Stimulated activated CD4-positive, alpha-beta T cell treated with anti-CD3 and anti-CD28 coated beads, Interleukin-2, amount 100 ng/mL, for 48 hours (primary cell): ENCODE measurements at regions not wholly inside any gene's neighbourhood (a gene's known extent, or its start where the extent isn't known, plus 50 kb on each side); places are given as distances from the start of the nearest gene placed in this dataset.

Experiments used
- DNase-seq, 2 donors: peaks; one replicate each; pipeline ENCODE4 v3.0.0-alpha.2; 2020

GRCh38 chr12:89863968-89864367 is 155.3 kb upstream of the ATP2B1 start:
- no peak for DNase-seq

GRCh38 chr12:89863493-89863938 is 154.9 kb upstream of the ATP2B1 start:
- DNase-seq = peak; percentile 38 to 42

GRCh38 chr12:89862511-89863445 is 154.1 kb upstream of the ATP2B1 start:
- no peak for DNase-seq

GRCh38 chr12:89861086-89861485 is 152.4 kb upstream of the ATP2B1 start:
- DNase-seq = peak in 1 of 2 donors; percentile 25

- no peak for DNase-seq
Observed at GRCh38 chr12:89859508-89860220, 151.0 kb upstream of the ATP2B1 start.

GRCh38 chr12:89858718-89859117 is 150.1 kb upstream of the ATP2B1 start:
- no peak for DNase-seq

- DNase-seq = no peak
Observed at GRCh38 chr12:89857652-89858274, 149.1 kb upstream of the ATP2B1 start.

GRCh38 chr12:89856431-89856830 is 147.8 kb upstream of the ATP2B1 start:
- no peak for DNase-seq

- DNase-seq = no peak
Observed at GRCh38 chr12:89848732-89849131, 140.1 kb upstream of the ATP2B1 start.

- no peak for DNase-seq
Observed at GRCh38 chr12:89846473-89847055, 137.9 kb upstream of the ATP2B1 start.

GRCh38 chr12:89845767-89846166 is 137.1 kb upstream of the ATP2B1 start:
- DNase-seq = no peak

- DNase-seq = no peak
Observed at GRCh38 chr12:89845366-89845765, 136.7 kb upstream of the ATP2B1 start.

GRCh38 chr12:89844539-89844938 is 135.9 kb upstream of the ATP2B1 start:
- DNase-seq = no peak

- DNase-seq = no peak
Observed at GRCh38 chr12:89840162-89840922, 131.7 kb upstream of the ATP2B1 start.

- no peak for DNase-seq
Observed at GRCh38 chr12:89839444-89839843, 130.8 kb upstream of the ATP2B1 start.

- no peak for DNase-seq
Observed at GRCh38 chr12:89838833-89839232, 130.2 kb upstream of the ATP2B1 start.

GRCh38 chr12:89836026-89836425 is 127.4 kb upstream of the ATP2B1 start:
- DNase-seq = no peak

- DNase-seq = no peak
Observed at GRCh38 chr12:89834676-89835075, 126.0 kb upstream of the ATP2B1 start.

GRCh38 chr12:89833337-89834252 is 125.0 kb upstream of the ATP2B1 start:
- no peak for DNase-seq

- DNase-seq = no peak
Observed at GRCh38 chr12:89832336-89832735, 123.7 kb upstream of the ATP2B1 start.
